MCF 10A (cell line): ENCODE measurements at regions not wholly inside any gene's neighbourhood (a gene's known extent, or its start where the extent isn't known, plus 50 kb on each side); places are given as distances from the start of the nearest gene placed in this dataset.
"Not testable (repeated sequence)": the region's sequence is repeated elsewhere in the genome, so short reads cannot be mapped to it uniquely, and the experiment has no call there.

Experiments
- BruUV-seq: library from RNA; stranded (reverse); fragments of 400-500 nt; replicated peaks from 2 replicates; lab custom pipeline; 2021; lab: Mats Ljungman, UMichigan
- CTCF ChIA-PET: fragments of 300-600 bp; sonication (Branson Sonifier 250); formaldehyde crosslinking; extraction: SDS; loops from one replicate; lab custom pipeline; 2021; ENCODE audit warnings: antibody characterized with exemption, inconsistent platforms; lab: Yijun Ruan, JAX
- POLR2A ChIA-PET: fragments of 300-600, 350-650 bp; sonication (Branson Sonifier 250); formaldehyde crosslinking; extraction: SDS; loops from one replicate; lab custom pipeline; 2020; ENCODE audit warnings: antibody characterized with exemption, inconsistent platforms; lab: Yijun Ruan, JAX
- DNase-seq: peaks from one replicate; pipeline ENCODE4 v3.0.0-alpha.2; 2018; ENCODE audit not compliant: unreplicated experiment
- H3K27ac Mint-ChIP-seq: one replicate; pipeline ENCODE4 v1.8.0; 2022; ENCODE audit warnings: mild to moderate bottlenecking, low read depth, mixed read lengths; ENCODE audit not compliant: unreplicated experiment
- H3K27me3 Mint-ChIP-seq: one replicate; pipeline ENCODE4 v1.8.0; 2022; ENCODE audit warnings: mixed read lengths; ENCODE audit not compliant: insufficient read depth, unreplicated experiment
- H3K36me3 Mint-ChIP-seq: one replicate; pipeline ENCODE4 v1.8.0; 2022; ENCODE audit warnings: mild to moderate bottlenecking, moderate library complexity, mixed read lengths; ENCODE audit not compliant: insufficient read depth, unreplicated experiment
- H3K4me1 Mint-ChIP-seq: one replicate; pipeline ENCODE4 v1.8.0; 2022; ENCODE audit warnings: mixed read lengths; ENCODE audit not compliant: insufficient read depth, unreplicated experiment
- H3K4me3 Mint-ChIP-seq: one replicate; pipeline ENCODE4 v1.8.0; 2022; ENCODE audit warnings: mild to moderate bottlenecking, moderate library complexity, mixed read lengths; ENCODE audit not compliant: unreplicated experiment
- H3K9me3 Mint-ChIP-seq: one replicate; pipeline ENCODE4 v1.8.0; 2022; ENCODE audit warnings: mixed read lengths; ENCODE audit not compliant: unreplicated experiment
- intact Hi-C: fragments of 100-400 bp; cut with micrococcal nuclease; formaldehyde crosslinking; loops from 2 replicates; pipeline ENCODE4 v1.14.1; 2022
- TF ChIP-seq, protein P1 (sequence below): fragments of 200-600 bp; IDR thresholded peaks from one replicate; pipeline ENCODE4 v1.8.0; 2022; ENCODE audit warnings: antibody characterized with exemption, mild to moderate bottlenecking; ENCODE audit not compliant: unreplicated experiment

DNA sequence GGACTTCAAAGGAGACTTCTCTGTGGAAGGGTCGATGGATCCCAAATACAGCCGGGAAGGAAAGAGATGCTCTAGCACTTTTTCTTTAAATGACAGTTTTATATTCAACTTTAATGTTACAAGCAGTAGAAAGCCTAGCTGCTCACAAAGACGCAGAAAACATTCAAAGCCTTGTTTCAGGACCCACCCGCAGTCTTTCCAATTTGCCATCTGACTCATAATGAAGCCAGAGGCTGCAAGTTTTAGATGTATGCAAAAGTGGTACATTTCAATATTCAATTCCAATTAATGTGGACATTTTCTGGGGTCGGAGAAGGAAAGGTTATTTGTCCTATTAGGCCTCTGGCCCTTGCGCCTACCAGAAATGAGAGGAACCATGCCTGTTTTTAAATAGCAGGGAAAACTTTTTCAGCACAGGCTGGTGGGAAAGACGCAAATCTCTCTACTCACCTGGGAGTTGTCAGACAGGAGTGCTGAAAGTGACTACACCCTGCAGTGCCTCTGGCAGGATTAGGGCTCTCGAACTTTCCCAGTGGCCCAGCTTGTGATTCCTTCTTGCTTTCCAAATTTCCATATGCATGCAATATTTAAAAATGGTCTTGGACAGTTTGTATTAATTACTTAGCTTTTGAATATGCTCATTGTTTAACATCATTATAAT, 117.4 kb upstream of the MBNL1 start:
- CTCF ChIA-PET, result interaction anchor here (0.7 to 0.9 kb wide), 2 partner anchors 18 to 152 kb away, joined by 3 to 4 read pairs; no protein-coding TSS in a partner anchor

GRCh38 chr3:152151877-152152765, 116.6 kb upstream of the MBNL1 start:
- peaks cover 17% of the 10 kb centered on the region for H3K4me1 Mint-ChIP-seq
- H3K4me3 Mint-ChIP-seq, H3K36me3 Mint-ChIP-seq, H3K9me3 Mint-ChIP-seq, H3K27ac Mint-ChIP-seq, BruUV-seq, H3K27me3 Mint-ChIP-seq, DNase-seq, intact Hi-C loops: not testable (repeated sequence)
- ChIA-PET POLR2A (interaction anchor here (0.8 to 4.0 kb wide), 7 partner anchors 23 to 146 kb away, joined by 3 to 37 read pairs (median 5); partner anchors contain the start of gene MBNL1), CTCF (interaction anchor here (0.7 to 1.7 kb wide), 3 partner anchors 17 to 151 kb away, joined by 3 to 6 read pairs (median 4); no protein-coding TSS in a partner anchor)

More for the DNA sequence above, 117.4 kb upstream of the MBNL1 start:
- POLR2A ChIA-PET, result interaction anchor here (0.8 to 4.0 kb wide), 10 partner anchors 24 to 292 kb away, joined by 3 to 37 read pairs (median 4); partner anchors contain the start of gene MBNL1
- no TSS peak for BruUV-seq
- no peak overlapping the region for H3K4me3 Mint-ChIP-seq
- intact Hi-C loops, result no loop called here
- peak overlapping the region; percentile 61 for H3K27ac Mint-ChIP-seq
- no peaks in the 10 kb centered on the region for H3K36me3 Mint-ChIP-seq
- H3K4me1 Mint-ChIP-seq, result peaks cover 16% of the 10 kb centered on the region
- H3K9me3 Mint-ChIP-seq, result no peaks in the 10 kb centered on the region
- TF ChIP-seq, protein P1, sequence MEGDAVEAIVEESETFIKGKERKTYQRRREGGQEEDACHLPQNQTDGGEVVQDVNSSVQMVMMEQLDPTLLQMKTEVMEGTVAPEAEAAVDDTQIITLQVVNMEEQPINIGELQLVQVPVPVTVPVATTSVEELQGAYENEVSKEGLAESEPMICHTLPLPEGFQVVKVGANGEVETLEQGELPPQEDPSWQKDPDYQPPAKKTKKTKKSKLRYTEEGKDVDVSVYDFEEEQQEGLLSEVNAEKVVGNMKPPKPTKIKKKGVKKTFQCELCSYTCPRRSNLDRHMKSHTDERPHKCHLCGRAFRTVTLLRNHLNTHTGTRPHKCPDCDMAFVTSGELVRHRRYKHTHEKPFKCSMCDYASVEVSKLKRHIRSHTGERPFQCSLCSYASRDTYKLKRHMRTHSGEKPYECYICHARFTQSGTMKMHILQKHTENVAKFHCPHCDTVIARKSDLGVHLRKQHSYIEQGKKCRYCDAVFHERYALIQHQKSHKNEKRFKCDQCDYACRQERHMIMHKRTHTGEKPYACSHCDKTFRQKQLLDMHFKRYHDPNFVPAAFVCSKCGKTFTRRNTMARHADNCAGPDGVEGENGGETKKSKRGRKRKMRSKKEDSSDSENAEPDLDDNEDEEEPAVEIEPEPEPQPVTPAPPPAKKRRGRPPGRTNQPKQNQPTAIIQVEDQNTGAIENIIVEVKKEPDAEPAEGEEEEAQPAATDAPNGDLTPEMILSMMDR, result no peak
- H3K27me3 Mint-ChIP-seq, result no peaks in the 10 kb centered on the region
- peak; percentile 17 for DNase-seq

GRCh38 chr3:152153115-152153514, 115.6 kb upstream of the MBNL1 start:
- H3K27ac Mint-ChIP-seq, H3K9me3 Mint-ChIP-seq, BruUV-seq, H3K27me3 Mint-ChIP-seq, H3K36me3 Mint-ChIP-seq, intact Hi-C loops, DNase-seq, H3K4me3 Mint-ChIP-seq: not testable (repeated sequence)
- H3K4me1 Mint-ChIP-seq, result peaks cover 21% of the 10 kb centered on the region
- ChIA-PET CTCF (interaction anchor here (0.7 to 1.7 kb wide), 3 partner anchors 10 to 106 kb away, joined by 3 to 6 read pairs (median 3); no protein-coding TSS in a partner anchor), POLR2A (interaction anchor here (0.6 kb wide), 1 partner anchor 230 kb away, joined by 3 read pairs; no protein-coding TSS in a partner anchor)

DNA sequence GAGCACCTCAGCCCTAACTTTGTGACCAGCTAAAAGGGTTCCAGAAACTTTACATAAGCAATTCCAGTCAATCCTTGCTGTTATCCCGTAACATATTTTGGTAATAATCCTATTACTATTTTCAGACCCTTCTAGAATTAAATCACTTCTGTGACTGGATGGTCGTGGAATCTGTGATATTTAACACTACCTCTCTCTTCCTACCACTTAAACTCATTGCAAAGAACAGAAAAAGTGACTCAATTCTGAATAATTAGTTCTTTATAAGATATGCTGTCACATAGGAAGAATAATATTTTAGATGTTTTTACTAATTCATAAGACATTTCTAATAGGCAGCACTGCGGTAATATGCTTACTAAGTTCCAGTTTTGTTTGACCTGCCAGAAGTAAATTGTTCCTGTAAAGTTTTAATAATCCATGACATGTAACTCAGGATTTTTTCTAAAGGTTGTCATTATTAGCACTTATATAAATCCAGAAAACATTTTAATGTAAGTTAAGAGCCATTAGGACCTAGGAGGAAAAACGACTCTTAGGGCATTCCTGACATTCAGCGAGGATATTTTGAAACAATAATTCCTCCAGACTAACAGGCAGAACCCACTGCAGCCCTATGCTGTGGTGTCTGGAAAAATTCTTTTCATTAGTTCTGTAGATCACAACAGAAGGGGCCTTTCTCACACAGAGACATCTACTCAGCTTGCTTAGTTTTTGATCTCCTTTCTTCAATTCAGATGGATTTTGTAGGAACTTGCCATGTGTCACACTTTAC, 113.3 kb upstream of the MBNL1 start:
- Mint-ChIP-seq H3K27ac (no peak overlapping the region), H3K9me3 (no peaks in the 10 kb centered on the region), H3K4me3 (no peak overlapping the region), H3K27me3 (no peaks in the 10 kb centered on the region), H3K36me3 (no peaks in the 10 kb centered on the region), H3K4me1 (peaks cover 12% of the 10 kb centered on the region)
- TF ChIP-seq, protein P1, result no peak
- ChIA-PET CTCF (interaction anchor here (0.5 kb wide), 1 partner anchor 114 kb away, joined by 4 read pairs; no protein-coding TSS in a partner anchor), POLR2A (interaction anchor here (1.5 kb wide), 1 partner anchor 58 kb away, joined by 3 read pairs; no protein-coding TSS in a partner anchor)
- no peak for DNase-seq
- no TSS peak for BruUV-seq
- intact Hi-C loops, result no loop called here
